ENCODE measurements at regions not wholly inside any gene's neighbourhood (a gene's known extent, or its start where the extent isn't known, plus 50 kb on each side); places are given as distances from the start of the nearest gene placed in this dataset.

- CTCF ChIA-PET: interaction anchor here (0.7 kb wide), 1 partner anchor 37 kb away, joined by 3 read pairs; no protein-coding TSS in a partner anchor
- BruUV-seq (replicated peaks): no TSS peak
Measured at GRCh38 chr12:58030566-58031279, 89.4 kb downstream of the ATP23 start.

GRCh38 chr12:58032156-58032555 is 90.8 kb downstream of the ATP23 start:
- TF ChIP-seq CTCF (IDR thresholded peaks at IDR 0.05; ENCODE audit: unreplicated experiment): no peak
- H3K4me3 Mint-ChIP-seq (ENCODE audit: unreplicated experiment): no peak overlapping the region
- peaks cover 16% of the 10 kb centered on the region for H3K9me3 Mint-ChIP-seq (ENCODE audit: unreplicated experiment)
- DNase-seq (ENCODE audit: unreplicated experiment): no peak
- H3K27me3 Mint-ChIP-seq (ENCODE audit: insufficient read depth, unreplicated experiment): no peaks in the 10 kb centered on the region
- H3K36me3 Mint-ChIP-seq (ENCODE audit: insufficient read depth, unreplicated experiment): no peaks in the 10 kb centered on the region
- intact Hi-C loops (cut with micrococcal nuclease): no loop called here
- peak overlapping the region; percentile 63 for H3K27ac Mint-ChIP-seq (ENCODE audit: low read depth, unreplicated experiment)
- H3K4me1 Mint-ChIP-seq (ENCODE audit: insufficient read depth, unreplicated experiment): peaks cover 32% of the 10 kb centered on the region
- ChIA-PET POLR2A (interaction anchor here (0.7 kb wide), 1 partner anchor 222 kb away, joined by 3 read pairs; no protein-coding TSS in a partner anchor), CTCF (no interaction called here)
- no TSS peak for BruUV-seq (replicated peaks)

More at GRCh38 chr12:58030566-58031279, 89.4 kb downstream of the ATP23 start:
- peak; percentile 85 for DNase-seq (ENCODE audit: unreplicated experiment)
- no peak for TF ChIP-seq CTCF (IDR thresholded peaks at IDR 0.05; ENCODE audit: unreplicated experiment)
- peaks cover 7% of the 10 kb centered on the region for H3K9me3 Mint-ChIP-seq (ENCODE audit: unreplicated experiment)
- intact Hi-C loops (cut with micrococcal nuclease): loop anchor here (2.0 kb wide), 1 partner anchor 38 kb away; no protein-coding TSS in a partner anchor
- H3K27me3 Mint-ChIP-seq (ENCODE audit: insufficient read depth, unreplicated experiment): no peaks in the 10 kb centered on the region
- POLR2A ChIA-PET: interaction anchor here (0.6 to 1.3 kb wide), 6 partner anchors 16 to 854 kb away, joined by 3 to 5 read pairs (median 4); no protein-coding TSS in a partner anchor
- H3K4me3 Mint-ChIP-seq (ENCODE audit: unreplicated experiment): no peak overlapping the region
- H3K36me3 Mint-ChIP-seq (ENCODE audit: insufficient read depth, unreplicated experiment): no peaks in the 10 kb centered on the region
- peaks cover 32% of the 10 kb centered on the region for H3K4me1 Mint-ChIP-seq (ENCODE audit: insufficient read depth, unreplicated experiment)
- H3K27ac Mint-ChIP-seq (ENCODE audit: low read depth, unreplicated experiment): peak overlapping the region; percentile 84

GRCh38 chr12:58033831-58034230 is 92.5 kb downstream of the ATP23 start:
- no peaks in the 10 kb centered on the region for H3K27me3 Mint-ChIP-seq (ENCODE audit: insufficient read depth, unreplicated experiment)
- H3K9me3 Mint-ChIP-seq (ENCODE audit: unreplicated experiment): peaks cover 16% of the 10 kb centered on the region
- peaks cover 24% of the 10 kb centered on the region for H3K4me1 Mint-ChIP-seq (ENCODE audit: insufficient read depth, unreplicated experiment)
- no peak overlapping the region for H3K27ac Mint-ChIP-seq (ENCODE audit: low read depth, unreplicated experiment)
- intact Hi-C loops (cut with micrococcal nuclease): no loop called here
- no peak for TF ChIP-seq CTCF (IDR thresholded peaks at IDR 0.05; ENCODE audit: unreplicated experiment)
- CTCF ChIA-PET: no interaction called here
- no peak overlapping the region for H3K4me3 Mint-ChIP-seq (ENCODE audit: unreplicated experiment)
- no peaks in the 10 kb centered on the region for H3K36me3 Mint-ChIP-seq (ENCODE audit: insufficient read depth, unreplicated experiment)
- BruUV-seq (replicated peaks): no TSS peak
- DNase-seq (ENCODE audit: unreplicated experiment): no peak
- POLR2A ChIA-PET: interaction anchor here (1.1 kb wide), 1 partner anchor 33 kb away, joined by 4 read pairs; no protein-coding TSS in a partner anchor

GRCh38 chr12:58034311-58034710 is 92.9 kb downstream of the ATP23 start:
- Mint-ChIP-seq H3K36me3 (ENCODE audit: insufficient read depth, unreplicated experiment) (no peaks in the 10 kb centered on the region), H3K4me1 (ENCODE audit: insufficient read depth, unreplicated experiment) (peaks cover 19% of the 10 kb centered on the region), H3K27me3 (ENCODE audit: insufficient read depth, unreplicated experiment) (no peaks in the 10 kb centered on the region), H3K4me3 (ENCODE audit: unreplicated experiment) (no peak overlapping the region), H3K9me3 (ENCODE audit: unreplicated experiment) (peaks cover 16% of the 10 kb centered on the region), H3K27ac (ENCODE audit: low read depth, unreplicated experiment) (no peak overlapping the region)
- intact Hi-C loops (cut with micrococcal nuclease): no loop called here
- TF ChIP-seq CTCF (IDR thresholded peaks at IDR 0.05; ENCODE audit: unreplicated experiment): no peak
- ChIA-PET CTCF (no interaction called here), POLR2A (interaction anchor here (1.1 kb wide), 1 partner anchor 32 kb away, joined by 4 read pairs; no protein-coding TSS in a partner anchor)
- no peak for DNase-seq (ENCODE audit: unreplicated experiment)
- no TSS peak for BruUV-seq (replicated peaks)

Data from MCF 10A (cell line).